Neuronal stem cell (in vitro differentiated cells): ENCODE measurements at regions not wholly inside any gene's neighbourhood (a gene's known extent, or its start where the extent isn't known, plus 50 kb on each side); places are given as distances from the start of the nearest gene placed in this dataset.

ENCODE experiments used
- DNase-seq: peaks from one replicate; pipeline ENCODE4 v3.0.0-alpha.2; 2013; ENCODE audit warnings: low spot score
- H2AFZ ChIP-seq: one replicate; pipeline ENCODE4 v1.6.1; 2013; ENCODE audit warnings: mild to moderate bottlenecking, low read length, inconsistent platforms
- H2AK5ac ChIP-seq: 2 replicates; pipeline ENCODE4 v1.6.1; 2013; ENCODE audit warnings: low read depth, mild to moderate bottlenecking, inconsistent platforms, low read length, moderate library complexity, mixed read lengths
- H2BK120ac ChIP-seq: 2 replicates; pipeline ENCODE4 v1.6.1; 2013; ENCODE audit warnings: low read depth, mild to moderate bottlenecking, inconsistent platforms, low read length, moderate library complexity, mixed read lengths
- H2BK12ac ChIP-seq: one replicate; pipeline ENCODE4 v1.6.1; 2013; ENCODE audit warnings: low read length, inconsistent platforms
- H2BK15ac ChIP-seq: 2 replicates; pipeline ENCODE4 v1.6.1; 2013; ENCODE audit warnings: mild to moderate bottlenecking, low read length, inconsistent platforms, mixed read lengths
- H2BK5ac ChIP-seq: one replicate; pipeline ENCODE4 v1.6.1; 2013; ENCODE audit warnings: inconsistent platforms, mild to moderate bottlenecking, low read length, moderate library complexity
- H3K14ac ChIP-seq: one replicate; pipeline ENCODE4 v1.6.1; 2013; ENCODE audit warnings: low read length, inconsistent platforms
- H3K18ac ChIP-seq: 2 replicates; pipeline ENCODE4 v1.6.1; 2013; ENCODE audit warnings: low read length, inconsistent platforms
- H3K23ac ChIP-seq: 2 replicates; pipeline ENCODE4 v1.6.1; 2013; ENCODE audit warnings: low read depth, mild to moderate bottlenecking, mixed read lengths, low read length, inconsistent platforms; ENCODE audit not compliant: poor library complexity
- H3K27ac ChIP-seq: replicated peaks from 3 replicates; pipeline ENCODE4 v1.5.1; 2013; ENCODE audit warnings: low read length, inconsistent platforms
- H3K27me3 ChIP-seq, 3 experiments: 2 replicates each; pipeline ENCODE4 v1.6.1; 2013; ENCODE audit warnings: low read length in 3 of 3, mild to moderate bottlenecking in 2 of 3, inconsistent platforms in 1 of 3, low read depth in 1 of 3, mixed read lengths in 1 of 3, moderate library complexity in 1 of 3; ENCODE audit not compliant: control insufficient read depth in 3 of 3, insufficient read depth in 3 of 3
- H3K36me3 ChIP-seq, 2 donors: replicated peaks in 1 of 2; 2 replicates each; pipeline ENCODE4 v1.6.1; 2013; ENCODE audit warnings: low read length in 2 of 2; ENCODE audit not compliant: control insufficient read depth in 2 of 2, insufficient read depth in 2 of 2
- H3K4ac ChIP-seq: 2 replicates; pipeline ENCODE4 v1.6.1; 2013; ENCODE audit warnings: inconsistent platforms, mild to moderate bottlenecking, low read length, moderate library complexity
- H3K4me1 ChIP-seq, 2 donors: 1 replicate in 1 of 2; 2 replicates in 1 of 2; pipeline ENCODE4 v1.6.1; 2013; ENCODE audit warnings: low read length in 2 of 2, low read depth in 1 of 2; ENCODE audit not compliant: control insufficient read depth in 2 of 2, insufficient read depth in 1 of 2
- H3K4me2 ChIP-seq: one replicate; pipeline ENCODE4 v1.6.1; 2013; ENCODE audit warnings: mild to moderate bottlenecking, low read length, inconsistent platforms; ENCODE audit not compliant: insufficient read depth, poor library complexity, severe bottlenecking
- H3K4me3 ChIP-seq, 2 donors: 2 replicates each; pipeline ENCODE4 v1.5.1; 2013; ENCODE audit warnings: low read length in 2 of 2, mild to moderate bottlenecking in 2 of 2, inconsistent platforms in 1 of 2, moderate library complexity in 1 of 2
- H3K79me1 ChIP-seq: one replicate; pipeline ENCODE4 v1.6.1; 2013; ENCODE audit warnings: low read depth, mild to moderate bottlenecking, inconsistent platforms, low read length, moderate library complexity
- H3K9ac ChIP-seq: one replicate; pipeline ENCODE4 v1.6.1; 2013; ENCODE audit warnings: mild to moderate bottlenecking, low read depth, low read length, inconsistent platforms; ENCODE audit not compliant: poor library complexity
- H3K9me3 ChIP-seq, 2 donors: replicated peaks in 1 of 2; 2 replicates each; pipeline versions ENCODE3 to v1.6.1; 2013; ENCODE audit warnings: low read length in 2 of 2, mild to moderate bottlenecking in 2 of 2, inconsistent platforms in 1 of 2, low read depth in 1 of 2, mixed read lengths in 1 of 2, moderate library complexity in 1 of 2; ENCODE audit not compliant: control insufficient read depth in 2 of 2, insufficient read depth in 1 of 2
- H4K8ac ChIP-seq: one replicate; pipeline ENCODE4 v1.6.1; 2013; ENCODE audit warnings: low read depth, mild to moderate bottlenecking, inconsistent platforms, low read length, moderate library complexity
- H4K91ac ChIP-seq: one replicate; pipeline ENCODE4 v1.6.1; 2013; ENCODE audit warnings: low read length, low read depth, mild to moderate bottlenecking, inconsistent platforms; ENCODE audit not compliant: poor library complexity
- WGBS, 2 donors: extraction: QIAGEN DNeasy Blood & Tissue Kit; methylation state at CpG; one replicate each; pipeline ENCODE4 v1.1.7; 2013; ENCODE audit warnings: missing lambda C conversion rate in 2 of 2, mixed read lengths in 1 of 2; ENCODE audit not compliant: insufficient read length in 2 of 2, insufficient replicate concordance in 1 of 2; ENCODE audit errors: extremely low coverage in 2 of 2; 5-methylcytosine and 5-hydroxymethylcytosine counted together

GRCh38 chr6:54629131-54629530, 217.4 kb upstream of the FAM83B start:
- no peak overlapping the region for H3K4ac ChIP-seq
- no peak overlapping the region for H3K23ac ChIP-seq
- no CpG with 5 or more reads among the region's 1 CpG for WGBS, 2 donors
- H3K4me2 ChIP-seq: no peak overlapping the region
- no peak overlapping the region for H3K9ac ChIP-seq
- no peak overlapping the region for H2BK15ac ChIP-seq
- no peak for DNase-seq
- H4K8ac ChIP-seq: no peak overlapping the region
- no peak overlapping the region for H3K4me3 ChIP-seq
- H3K9me3 ChIP-seq: no peaks in the 10 kb centered on the region
- no peak overlapping the region for H2BK120ac ChIP-seq
- no peak overlapping the region for H2AK5ac ChIP-seq
- no peak overlapping the region for H2AFZ ChIP-seq
- no peak overlapping the region for H4K91ac ChIP-seq
- H2BK12ac ChIP-seq: no peak overlapping the region
- H3K27ac ChIP-seq: no peak overlapping the region
- no peak overlapping the region for H2BK5ac ChIP-seq
- H3K4me1 ChIP-seq: no peaks in the 10 kb centered on the region
- H3K14ac ChIP-seq: no peak overlapping the region
- no peak overlapping the region for H3K18ac ChIP-seq
- no peaks in the 10 kb centered on the region for H3K79me1 ChIP-seq
- no peaks in the 10 kb centered on the region for H3K27me3 ChIP-seq
- H3K36me3 ChIP-seq: no peaks in the 10 kb centered on the region

DNA sequence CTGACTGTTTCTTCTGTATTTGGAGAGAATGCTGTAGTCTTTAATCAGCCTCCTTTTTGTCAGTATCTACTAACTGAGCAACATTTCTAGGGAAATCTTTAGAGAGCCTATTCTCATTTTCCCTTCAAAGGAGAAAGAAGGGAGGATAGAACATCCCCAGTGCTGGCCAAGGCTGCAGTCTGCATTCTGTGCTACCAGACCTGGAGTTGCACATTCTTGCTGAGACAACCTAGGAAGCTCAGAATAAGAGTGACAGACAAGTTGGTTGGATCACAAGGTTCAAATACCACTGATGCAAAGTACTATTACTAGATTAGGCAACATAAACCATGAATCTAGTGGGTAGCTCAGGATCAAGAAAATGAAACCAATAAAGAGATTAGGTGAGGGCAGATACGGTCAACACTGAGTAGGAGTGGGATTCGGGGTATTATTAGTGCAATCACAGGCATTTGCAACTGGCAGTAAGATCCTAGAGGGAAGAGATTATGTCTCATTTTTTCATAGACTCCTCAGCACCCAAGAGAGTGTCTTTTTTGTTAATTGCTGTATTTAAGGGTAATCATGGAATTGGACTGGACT, 213.5 kb upstream of the FAM83B start:
- H2BK120ac ChIP-seq: no peak overlapping the region
- no CpG with 5 or more reads among the region's 2 CpGs for WGBS, 2 donors
- H3K4me1 ChIP-seq: peaks cover 0 to 2% of the 10 kb centered on the region in 2 donors
- H3K4me3 ChIP-seq: no peak overlapping the region
- H2BK5ac ChIP-seq: no peak overlapping the region
- H2AK5ac ChIP-seq: no peak overlapping the region
- H3K9me3 ChIP-seq: no peaks in the 10 kb centered on the region
- no peak overlapping the region for H3K4me2 ChIP-seq
- no peak overlapping the region for H3K9ac ChIP-seq
- no peak overlapping the region for H2BK12ac ChIP-seq
- H3K4ac ChIP-seq: no peak overlapping the region
- H3K27me3 ChIP-seq: no peaks in the 10 kb centered on the region
- no peak overlapping the region for H4K8ac ChIP-seq
- H3K14ac ChIP-seq: no peak overlapping the region
- H2BK15ac ChIP-seq: no peak overlapping the region
- no peak for DNase-seq
- no peak overlapping the region for H3K27ac ChIP-seq
- H3K18ac ChIP-seq: no peak overlapping the region
- no peak overlapping the region for H3K23ac ChIP-seq
- no peak overlapping the region for H2AFZ ChIP-seq
- H4K91ac ChIP-seq: no peak overlapping the region
- no peaks in the 10 kb centered on the region for H3K79me1 ChIP-seq
- no peaks in the 10 kb centered on the region for H3K36me3 ChIP-seq

DNA sequence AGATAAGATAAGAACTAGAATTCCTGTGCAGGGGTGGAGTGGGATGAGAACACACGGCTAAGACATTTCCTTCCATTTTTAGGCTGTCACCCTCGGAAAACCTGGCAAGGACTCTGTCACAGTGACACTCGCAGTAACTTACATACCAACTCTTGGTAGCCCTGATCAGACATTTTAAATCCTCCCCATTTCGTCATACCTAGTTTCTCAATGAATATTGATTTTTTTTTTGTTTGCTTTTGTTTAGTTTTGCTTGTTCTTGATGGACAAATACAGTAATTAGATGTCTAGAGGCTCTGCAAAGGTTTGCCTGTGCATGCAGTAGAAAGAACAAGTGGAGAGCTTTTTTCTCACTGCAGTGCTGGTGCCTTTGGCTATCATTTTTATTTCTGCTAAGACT, 213.0 kb upstream of the FAM83B start:
- Histone ChIP-seq H2AFZ (no peak overlapping the region), H3K4ac (no peak overlapping the region), H3K27me3 (no peaks in the 10 kb centered on the region), H2BK120ac (no peak overlapping the region), H3K9me3 (no peaks in the 10 kb centered on the region), H3K23ac (no peak overlapping the region), H3K4me2 (no peak overlapping the region), H3K18ac (no peak overlapping the region), H2BK15ac (no peak overlapping the region), H3K4me1 (peaks cover 0 to 2% of the 10 kb centered on the region in 2 donors), H2BK5ac (no peak overlapping the region), H3K14ac (no peak overlapping the region), H3K27ac (no peak overlapping the region), H3K36me3 (no peaks in the 10 kb centered on the region), H3K4me3 (no peak overlapping the region), H2BK12ac (no peak overlapping the region), H3K79me1 (no peaks in the 10 kb centered on the region), H4K8ac (no peak overlapping the region), H2AK5ac (no peak overlapping the region), H4K91ac (no peak overlapping the region), H3K9ac (no peak overlapping the region)
- DNase-seq: no peak
- WGBS, 2 donors: no CpG with 5 or more reads among the region's 4 CpGs

DNA sequence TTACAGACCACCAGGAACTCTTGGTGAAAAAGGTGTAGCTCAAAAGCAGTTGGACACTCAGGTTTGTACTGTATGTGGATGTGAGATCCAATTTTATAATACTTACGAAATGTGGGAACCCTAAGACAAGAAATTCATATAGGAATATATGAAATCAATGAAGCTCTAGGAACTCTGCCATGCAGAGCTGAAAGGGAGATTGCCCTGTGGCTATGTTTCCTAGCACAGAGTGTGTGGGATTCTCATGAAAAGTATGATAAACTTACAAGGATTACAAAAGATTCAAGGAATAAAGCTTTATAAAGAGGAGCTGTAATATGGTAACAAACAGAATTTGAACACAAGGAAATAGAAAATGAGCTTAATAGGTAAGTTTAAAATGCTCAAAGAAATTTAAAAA, 205.7 kb upstream of the FAM83B start:
- Histone ChIP-seq H3K36me3 (no peaks in the 10 kb centered on the region), H4K8ac (no peak overlapping the region), H3K9me3 (no peaks in the 10 kb centered on the region), H2AK5ac (no peak overlapping the region), H3K27ac (no peak overlapping the region), H3K4me3 (no peak overlapping the region), H4K91ac (no peak overlapping the region), H3K9ac (no peak overlapping the region), H3K27me3 (no peaks in the 10 kb centered on the region), H3K4me2 (no peak overlapping the region), H3K23ac (no peak overlapping the region), H2BK5ac (no peak overlapping the region), H3K18ac (no peak overlapping the region), H2BK12ac (no peak overlapping the region), H2BK120ac (no peak overlapping the region), H2AFZ (no peak overlapping the region), H3K4me1 (no peaks in the 10 kb centered on the region), H3K4ac (no peak overlapping the region), H3K79me1 (no peaks in the 10 kb centered on the region), H3K14ac (no peak overlapping the region), H2BK15ac (no peak overlapping the region)
- DNase-seq: no peak
- whole genome bisulfite sequencing, 2 donors: no CpG with 5 or more reads among the region's 1 CpG
